ENCODE measurements at regions not wholly inside any gene's neighbourhood (a gene's known extent, or its start where the extent isn't known, plus 50 kb on each side); places are given as distances from the start of the nearest gene placed in this dataset.

DNA sequence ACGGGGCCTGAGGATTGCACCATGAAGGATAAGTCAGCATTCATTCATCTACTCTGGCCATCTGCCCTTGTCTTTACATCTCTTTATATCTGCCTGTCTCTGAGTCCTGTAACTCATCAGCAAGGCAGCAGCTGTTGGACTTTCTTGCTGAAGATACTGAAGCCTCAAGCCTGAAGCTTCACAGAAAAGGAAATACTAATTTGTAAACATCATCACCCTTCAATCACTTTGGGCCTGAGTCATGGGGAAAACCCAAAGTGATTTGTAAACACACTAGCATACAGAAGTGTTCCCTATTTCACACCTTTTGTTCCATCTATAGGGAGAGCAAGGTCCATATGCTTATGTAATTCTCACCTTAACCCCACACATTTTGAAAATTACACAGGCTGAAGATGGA lies 928.2 kb downstream of the EPHA3 start:
- no peak overlapping the region for H3K4me3 ChIP-seq (ENCODE audit: low read length in 2 of 2)
- ATAC-seq (ENCODE audit: low FRiP score): no peak
- H3K36me3 ChIP-seq (ENCODE audit: control insufficient read depth in 1 of 2, insufficient read depth in 2 of 2, low read length in 1 of 2): no peaks in the 10 kb centered on the region
- H3K27me3 ChIP-seq (ENCODE audit: control insufficient read depth in 1 of 2, insufficient read depth in 2 of 2, low read length in 1 of 2): no peaks in the 10 kb centered on the region
- intact Hi-C loops (cut with DNase I): no loop called here
- H3K4me1 ChIP-seq (ENCODE audit: control insufficient read depth in 1 of 2, insufficient read depth in 2 of 2, low read length in 2 of 2): no peaks in the 10 kb centered on the region
- 77 to 78% methylated on average over 1 of the region's 1 CpG for WGBS, 2 donors
- no peaks in the 10 kb centered on the region for H3K9me3 ChIP-seq (ENCODE audit: control insufficient read depth, low read length)
- DNase-seq: no peak
- no peak overlapping the region for H3K27ac ChIP-seq (ENCODE audit: low read depth in 1 of 2, low read length in 2 of 2)

DNA sequence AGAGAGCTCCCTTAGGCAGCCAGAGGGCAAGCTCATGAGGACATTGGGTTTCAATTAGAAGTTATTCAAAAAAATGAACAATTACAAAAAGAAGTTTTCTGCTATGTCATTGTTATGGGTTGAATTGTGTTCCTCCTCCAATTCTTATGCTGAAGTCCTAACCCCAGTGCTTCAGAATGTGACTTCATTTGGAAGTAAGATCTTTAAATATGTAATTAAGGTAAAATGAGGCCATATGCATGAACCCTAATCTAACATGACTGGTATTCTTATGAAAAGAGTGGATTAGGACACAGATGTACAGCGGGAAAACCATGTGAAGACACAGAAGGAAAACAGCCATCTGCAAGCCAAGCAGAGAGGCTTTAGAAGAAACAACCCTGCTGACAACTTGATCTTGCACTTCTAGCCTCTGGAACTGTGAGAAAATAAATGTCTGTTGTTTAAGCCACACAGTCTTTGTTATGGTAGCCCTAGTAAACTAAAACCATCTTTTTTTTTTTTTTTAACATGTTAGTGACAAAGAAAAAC lies 929.6 kb downstream of the EPHA3 start:
- ATAC-seq (ENCODE audit: low FRiP score) (no peak), DNase-seq (no peak)
- Histone ChIP-seq H3K36me3 (ENCODE audit: control insufficient read depth in 1 of 2, insufficient read depth in 2 of 2, low read length in 1 of 2) (no peaks in the 10 kb centered on the region), H3K4me1 (ENCODE audit: control insufficient read depth in 1 of 2, insufficient read depth in 2 of 2, low read length in 2 of 2) (no peaks in the 10 kb centered on the region), H3K27me3 (ENCODE audit: control insufficient read depth in 1 of 2, insufficient read depth in 2 of 2, low read length in 1 of 2) (no peaks in the 10 kb centered on the region), H3K9me3 (ENCODE audit: control insufficient read depth, low read length) (no peaks in the 10 kb centered on the region), H3K4me3 (ENCODE audit: low read length in 2 of 2) (no peak overlapping the region), H3K27ac (ENCODE audit: low read depth in 1 of 2, low read length in 2 of 2) (no peak overlapping the region)
- WGBS, 2 donors: 91 to 96% methylated on average over 1 of the region's 1 CpG
- intact Hi-C loops (cut with DNase I): no loop called here

DNA sequence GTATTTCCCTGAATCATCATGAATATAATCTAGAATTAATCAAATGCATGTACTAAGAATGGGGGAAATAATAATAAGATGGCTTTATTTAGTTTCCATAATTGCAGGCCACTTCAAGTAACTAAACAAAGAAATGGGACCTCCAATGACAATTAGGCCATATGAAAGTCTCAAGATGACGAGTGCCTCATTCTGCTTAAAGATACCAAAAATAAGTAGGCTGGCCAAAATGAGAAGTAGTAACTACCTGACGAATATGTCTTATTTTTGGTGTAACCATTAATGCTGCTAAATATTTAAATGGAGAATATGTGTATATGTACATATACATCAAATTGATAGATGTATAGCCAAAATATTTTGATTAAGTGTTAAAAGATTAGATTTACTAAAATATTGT lies 932.6 kb downstream of the EPHA3 start:
- Histone ChIP-seq H3K27me3 (ENCODE audit: control insufficient read depth in 1 of 2, insufficient read depth in 2 of 2, low read length in 1 of 2) (no peaks in the 10 kb centered on the region), H3K36me3 (ENCODE audit: control insufficient read depth in 1 of 2, insufficient read depth in 2 of 2, low read length in 1 of 2) (no peaks in the 10 kb centered on the region), H3K9me3 (ENCODE audit: control insufficient read depth, low read length) (no peaks in the 10 kb centered on the region), H3K4me1 (ENCODE audit: control insufficient read depth in 1 of 2, insufficient read depth in 2 of 2, low read length in 2 of 2) (no peaks in the 10 kb centered on the region), H3K27ac (ENCODE audit: low read depth in 1 of 2, low read length in 2 of 2) (no peak overlapping the region), H3K4me3 (ENCODE audit: low read length in 2 of 2) (no peak overlapping the region)
- no peak for DNase-seq
- no peak for ATAC-seq (ENCODE audit: low FRiP score)
- intact Hi-C loops (cut with DNase I): no loop called here
- 95 to 97% methylated on average over 2 of the region's 2 CpGs for WGBS, 2 donors

DNA sequence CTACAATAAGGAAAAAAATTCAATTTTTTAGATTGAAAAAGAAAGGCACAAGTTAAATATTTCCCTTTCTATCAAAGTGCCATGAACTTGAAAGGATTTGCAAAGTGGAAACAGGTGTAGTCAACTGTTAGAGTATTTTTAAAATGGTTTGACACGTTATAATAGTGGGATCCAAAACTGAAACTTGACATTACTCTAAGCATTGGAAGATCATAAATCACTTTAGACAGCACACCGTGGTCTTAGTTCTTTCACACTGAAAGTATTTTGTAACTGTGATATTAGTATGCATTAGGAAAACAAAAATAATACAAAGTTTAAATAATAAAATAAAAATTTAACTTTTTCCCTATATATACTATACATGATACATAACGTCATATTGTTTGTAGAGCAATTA lies 933.1 kb downstream of the EPHA3 start:
- no peaks in the 10 kb centered on the region for H3K9me3 ChIP-seq (ENCODE audit: control insufficient read depth, low read length)
- H3K4me1 ChIP-seq (ENCODE audit: control insufficient read depth in 1 of 2, insufficient read depth in 2 of 2, low read length in 2 of 2): no peaks in the 10 kb centered on the region
- intact Hi-C loops (cut with DNase I): no loop called here
- WGBS, 2 donors: 52 to 56% methylated on average over 3 of the region's 3 CpGs
- ATAC-seq (ENCODE audit: low FRiP score) (no peak), DNase-seq (no peak)
- H3K27ac ChIP-seq (ENCODE audit: low read depth in 1 of 2, low read length in 2 of 2): no peak overlapping the region
- H3K27me3 ChIP-seq (ENCODE audit: control insufficient read depth in 1 of 2, insufficient read depth in 2 of 2, low read length in 1 of 2): no peaks in the 10 kb centered on the region
- H3K4me3 ChIP-seq (ENCODE audit: low read length in 2 of 2): no peak overlapping the region
- H3K36me3 ChIP-seq (ENCODE audit: control insufficient read depth in 1 of 2, insufficient read depth in 2 of 2, low read length in 1 of 2): no peaks in the 10 kb centered on the region

DNA sequence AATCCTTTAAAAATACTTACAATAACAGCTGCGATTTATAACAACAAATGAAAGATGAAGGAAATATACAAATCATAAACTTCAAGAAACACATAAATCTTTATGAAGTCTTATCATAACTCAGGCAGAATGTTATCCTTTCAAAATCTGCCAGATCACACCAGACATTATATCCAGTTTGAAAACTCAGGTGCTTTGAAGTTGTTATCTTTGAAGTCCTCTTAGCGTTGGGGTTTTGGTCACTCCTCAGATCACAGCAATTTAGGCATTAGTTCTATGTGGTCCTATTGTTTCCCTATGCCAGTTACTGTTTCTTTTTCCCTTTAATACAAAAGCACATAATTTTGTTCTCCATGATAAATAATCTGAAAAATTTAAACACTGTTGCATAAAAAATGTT lies 934.6 kb downstream of the EPHA3 start:
- WGBS, 2 donors: 43 to 62% methylated on average over 2 of the region's 2 CpGs
- intact Hi-C loops (cut with DNase I): no loop called here
- Histone ChIP-seq H3K27ac (ENCODE audit: low read depth in 1 of 2, low read length in 2 of 2) (no peak overlapping the region), H3K36me3 (ENCODE audit: control insufficient read depth in 1 of 2, insufficient read depth in 2 of 2, low read length in 1 of 2) (no peaks in the 10 kb centered on the region), H3K27me3 (ENCODE audit: control insufficient read depth in 1 of 2, insufficient read depth in 2 of 2, low read length in 1 of 2) (no peaks in the 10 kb centered on the region), H3K9me3 (ENCODE audit: control insufficient read depth, low read length) (no peaks in the 10 kb centered on the region), H3K4me1 (ENCODE audit: control insufficient read depth in 1 of 2, insufficient read depth in 2 of 2, low read length in 2 of 2) (no peaks in the 10 kb centered on the region), H3K4me3 (ENCODE audit: low read length in 2 of 2) (no peak overlapping the region)
- DNase-seq: no peak
- ATAC-seq (ENCODE audit: low FRiP score): no peak

DNA sequence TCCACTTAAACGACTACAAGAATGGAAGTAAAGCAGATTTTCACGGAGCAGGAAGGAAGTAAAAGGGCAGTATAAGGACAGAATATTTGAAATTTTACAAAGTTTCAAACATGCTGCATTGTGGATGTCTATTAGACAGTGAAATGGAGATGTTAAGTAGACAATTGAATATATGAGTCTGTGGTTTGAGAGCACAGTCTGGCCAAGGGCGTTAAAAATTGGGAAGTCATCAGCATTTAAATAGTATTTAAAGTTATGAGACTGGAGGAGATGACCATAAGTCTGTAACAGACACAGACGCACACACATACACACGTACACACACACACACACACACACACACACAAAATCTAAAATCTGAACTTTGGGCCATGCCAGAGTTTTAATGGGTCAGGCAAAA lies 935.9 kb downstream of the EPHA3 start:
- Histone ChIP-seq H3K27ac (ENCODE audit: low read depth in 1 of 2, low read length in 2 of 2) (no peak overlapping the region), H3K4me1 (ENCODE audit: control insufficient read depth in 1 of 2, insufficient read depth in 2 of 2, low read length in 2 of 2) (no peaks in the 10 kb centered on the region), H3K9me3 (ENCODE audit: control insufficient read depth, low read length) (no peaks in the 10 kb centered on the region), H3K4me3 (ENCODE audit: low read length in 2 of 2) (no peak overlapping the region), H3K36me3 (ENCODE audit: control insufficient read depth in 1 of 2, insufficient read depth in 2 of 2, low read length in 1 of 2) (no peaks in the 10 kb centered on the region), H3K27me3 (ENCODE audit: control insufficient read depth in 1 of 2, insufficient read depth in 2 of 2, low read length in 1 of 2) (no peaks in the 10 kb centered on the region)
- WGBS, 2 donors: 89 to 95% methylated on average over 5 of the region's 5 CpGs
- ATAC-seq (ENCODE audit: low FRiP score) (no peak), DNase-seq (no peak)
- intact Hi-C loops (cut with DNase I): no loop called here

DNA sequence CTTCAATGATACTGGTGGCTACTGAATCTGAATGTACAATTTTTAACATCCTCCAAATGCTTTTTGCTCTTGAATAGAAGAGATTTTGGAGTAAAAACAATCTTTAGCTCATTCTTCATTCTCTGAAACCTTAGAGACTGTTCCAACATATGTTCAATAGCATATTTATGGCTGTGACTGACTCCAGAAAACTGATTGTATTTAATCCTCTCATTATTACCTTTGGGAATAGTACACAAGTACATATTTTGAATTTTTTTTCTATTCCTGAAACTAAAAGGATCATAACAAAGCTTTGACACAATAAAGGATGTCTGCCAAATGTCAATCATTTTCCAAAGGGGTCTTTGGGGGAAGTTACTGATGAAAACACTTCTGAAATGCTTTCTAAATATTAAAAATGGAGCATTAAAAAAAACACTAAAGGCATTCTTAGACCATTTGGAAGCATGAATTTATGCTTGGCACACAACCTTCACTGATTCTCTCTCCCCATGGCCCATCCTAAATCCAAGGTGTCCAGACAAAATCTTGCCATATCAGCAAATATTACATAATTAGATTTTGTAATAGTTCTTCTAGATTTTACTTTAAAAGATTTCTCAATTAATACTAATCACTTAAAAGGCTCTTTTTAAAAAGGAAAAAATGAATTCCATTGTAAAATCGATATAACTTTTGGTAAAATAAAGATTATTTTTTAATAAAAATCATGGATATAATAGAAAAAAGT lies 936.8 kb downstream of the EPHA3 start:
- DNase-seq (no peak), ATAC-seq (ENCODE audit: low FRiP score) (no peak)
- H3K4me3 ChIP-seq (ENCODE audit: low read length in 2 of 2): no peak overlapping the region
- H3K9me3 ChIP-seq (ENCODE audit: control insufficient read depth, low read length): no peaks in the 10 kb centered on the region
- 94% methylated on average over 1 of the region's 1 CpG for WGBS, 2 donors
- H3K36me3 ChIP-seq (ENCODE audit: control insufficient read depth in 1 of 2, insufficient read depth in 2 of 2, low read length in 1 of 2): no peaks in the 10 kb centered on the region
- intact Hi-C loops (cut with DNase I): no loop called here
- no peaks in the 10 kb centered on the region for H3K27me3 ChIP-seq (ENCODE audit: control insufficient read depth in 1 of 2, insufficient read depth in 2 of 2, low read length in 1 of 2)
- no peak overlapping the region for H3K27ac ChIP-seq (ENCODE audit: low read depth in 1 of 2, low read length in 2 of 2)
- H3K4me1 ChIP-seq (ENCODE audit: control insufficient read depth in 1 of 2, insufficient read depth in 2 of 2, low read length in 2 of 2): no peaks in the 10 kb centered on the region

DNA sequence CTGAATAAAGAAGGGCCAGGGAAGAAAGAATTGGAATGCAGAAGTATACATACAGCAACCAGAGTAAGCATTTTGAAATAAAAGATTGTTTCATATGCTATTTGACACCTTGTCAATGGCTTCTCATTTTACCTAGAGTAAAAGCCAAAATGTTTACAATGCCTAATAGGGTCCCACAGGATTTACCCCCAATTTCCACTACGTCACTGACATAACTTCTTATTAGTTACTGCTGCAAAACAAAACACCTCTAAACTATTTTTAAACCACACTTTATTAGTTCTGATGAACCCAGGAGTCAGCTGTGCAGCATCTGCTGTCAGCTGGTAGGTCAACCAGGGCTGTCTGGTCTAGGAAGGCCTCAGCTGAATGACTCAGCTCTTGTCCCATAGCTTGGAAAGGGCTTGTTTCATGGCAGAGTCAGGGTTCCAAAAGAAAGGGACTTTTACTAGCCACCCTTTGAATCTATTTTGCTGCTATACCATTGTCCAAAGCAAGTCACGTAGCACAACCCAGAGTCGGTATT lies 945.1 kb downstream of the EPHA3 start:
- no peak overlapping the region for H3K4me3 ChIP-seq (ENCODE audit: low read length in 2 of 2)
- no peak overlapping the region for H3K27ac ChIP-seq (ENCODE audit: low read depth in 1 of 2, low read length in 2 of 2)
- ATAC-seq (ENCODE audit: low FRiP score) (no peak), DNase-seq (no peak)
- intact Hi-C loops (cut with DNase I): no loop called here
- 96% methylated on average over 3 of the region's 3 CpGs for WGBS, 2 donors
- no peaks in the 10 kb centered on the region for H3K4me1 ChIP-seq (ENCODE audit: control insufficient read depth in 1 of 2, insufficient read depth in 2 of 2, low read length in 2 of 2)
- H3K27me3 ChIP-seq (ENCODE audit: control insufficient read depth in 1 of 2, insufficient read depth in 2 of 2, low read length in 1 of 2): no peaks in the 10 kb centered on the region
- H3K36me3 ChIP-seq (ENCODE audit: control insufficient read depth in 1 of 2, insufficient read depth in 2 of 2, low read length in 1 of 2): no peaks in the 10 kb centered on the region
- no peaks in the 10 kb centered on the region for H3K9me3 ChIP-seq (ENCODE audit: control insufficient read depth, low read length)

DNA sequence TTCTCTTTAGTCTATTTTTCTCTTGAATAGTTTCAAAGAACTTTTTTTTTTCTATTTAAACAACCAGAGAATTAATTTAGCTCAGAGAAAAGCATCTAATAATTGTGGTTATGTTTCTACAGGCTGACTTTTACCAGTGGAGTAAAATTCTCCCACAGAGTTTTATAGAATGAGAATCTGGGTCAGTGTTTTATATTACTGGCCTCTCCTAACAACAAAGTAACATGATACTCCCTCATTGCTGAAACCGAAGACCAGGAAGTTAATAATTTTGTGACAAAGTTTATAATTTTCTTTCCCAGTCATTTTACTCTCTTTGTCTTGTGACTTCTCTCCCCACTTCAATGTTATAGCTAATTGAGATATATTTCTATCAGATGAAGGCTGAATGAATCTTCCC lies 946.9 kb downstream of the EPHA3 start:
- Histone ChIP-seq H3K4me3 (ENCODE audit: low read length in 2 of 2) (no peak overlapping the region), H3K4me1 (ENCODE audit: control insufficient read depth in 1 of 2, insufficient read depth in 2 of 2, low read length in 2 of 2) (no peaks in the 10 kb centered on the region), H3K9me3 (ENCODE audit: control insufficient read depth, low read length) (no peaks in the 10 kb centered on the region), H3K27ac (ENCODE audit: low read depth in 1 of 2, low read length in 2 of 2) (no peak overlapping the region), H3K36me3 (ENCODE audit: control insufficient read depth in 1 of 2, insufficient read depth in 2 of 2, low read length in 1 of 2) (no peaks in the 10 kb centered on the region), H3K27me3 (ENCODE audit: control insufficient read depth in 1 of 2, insufficient read depth in 2 of 2, low read length in 1 of 2) (no peaks in the 10 kb centered on the region)
- ATAC-seq (ENCODE audit: low FRiP score) (no peak), DNase-seq (no peak)
- 10 to 13% methylated on average over 1 of the region's 1 CpG for WGBS, 2 donors
- intact Hi-C loops (cut with DNase I): no loop called here

Data from aorta (tissue), 5 donors.